OCI-LY3 (cell line): ENCODE measurements at regions not wholly inside any gene's neighbourhood (a gene's known extent, or its start where the extent isn't known, plus 50 kb on each side); places are given as distances from the start of the nearest gene placed in this dataset.
A peak's percentile ranks its signal among the peaks of the same experiment; 100 is the strongest.

Source experiments
- H2AFZ ChIP-seq: fragments of 200-600, 300-600 bp; shearing (Covaris generic); 2 replicates; pipeline ENCODE4 v1.6.0; 2014; ENCODE audit warnings: antibody characterized with exemption, low read depth, low read length
- H3K27ac ChIP-seq: fragments of 200-600, 300-600 bp; sonication (generic); 2 replicates; pipeline ENCODE4 v1.5.1; 2014; ENCODE audit warnings: mild to moderate bottlenecking, low read length, moderate library complexity, mixed read lengths
- H3K27me3 ChIP-seq: fragments of 200-600, 300-600 bp; sonication (generic); 2 replicates; pipeline ENCODE4 v1.6.1; 2014; ENCODE audit warnings: low read depth, low read length, mixed read lengths
- H3K36me3 ChIP-seq: fragments of 200-600, 300-600 bp; sonication (generic); replicated peaks from 2 replicates; pipeline ENCODE3; 2014; ENCODE audit warnings: low read depth, low read length, mixed read lengths
- H3K4me1 ChIP-seq: fragments of 300-600, 200-600 bp; sonication (generic); 2 replicates; pipeline ENCODE4 v1.6.1; 2014; ENCODE audit warnings: low read length, mixed read lengths
- H3K4me2 ChIP-seq: fragments of 200-600, 300-600 bp; sonication (generic); 2 replicates; pipeline ENCODE4 v1.6.1; 2014; ENCODE audit warnings: low read length, mixed read lengths
- H3K4me3 ChIP-seq: fragments of 300-600, 200-600 bp; sonication (generic); 2 replicates; pipeline ENCODE4 v1.5.1; 2014; ENCODE audit warnings: antibody characterized with exemption, mild to moderate bottlenecking, low read length, moderate library complexity
- H3K79me2 ChIP-seq: fragments of 300-600, 200-600 bp; shearing (Covaris generic); 2 replicates; pipeline ENCODE4 v1.6.1; 2014; ENCODE audit warnings: mild to moderate bottlenecking, low read length, mixed read lengths
- H3K9ac ChIP-seq: fragments of 300-600, 200-600 bp; shearing (Covaris generic); 2 replicates; pipeline ENCODE4 v1.6.0; 2014; ENCODE audit warnings: mild to moderate bottlenecking, low read length, moderate library complexity
- H3K9me3 ChIP-seq: fragments of 200-600, 300-600 bp; shearing (Covaris generic); 2 replicates; pipeline ENCODE4 v1.6.1; 2014; ENCODE audit warnings: low read length, mixed read lengths; ENCODE audit not compliant: insufficient read depth
- H4K20me1 ChIP-seq: fragments of 200-600, 300-600 bp; sonication (generic); 2 replicates; pipeline ENCODE4 v1.6.1; 2016; ENCODE audit warnings: low read length, mixed read lengths; ENCODE audit not compliant: insufficient read depth
- EZH2phosphoT487 ChIP-seq: fragments of 200-600 bp; shearing (Covaris generic); IDR thresholded peaks from 2 replicates; pipeline ENCODE4 v1.6.1; 2018; ENCODE audit warnings: antibody characterized with exemption, mixed run types, low read depth
- TF ChIP-seq, protein P1 (sequence below): fragments of 200-600, 300-600 bp; sonication (generic); IDR thresholded peaks from 2 replicates; pipeline ENCODE4 v1.5.1; 2014; ENCODE audit warnings: antibody characterized with exemption, low read length, low read depth

DNA sequence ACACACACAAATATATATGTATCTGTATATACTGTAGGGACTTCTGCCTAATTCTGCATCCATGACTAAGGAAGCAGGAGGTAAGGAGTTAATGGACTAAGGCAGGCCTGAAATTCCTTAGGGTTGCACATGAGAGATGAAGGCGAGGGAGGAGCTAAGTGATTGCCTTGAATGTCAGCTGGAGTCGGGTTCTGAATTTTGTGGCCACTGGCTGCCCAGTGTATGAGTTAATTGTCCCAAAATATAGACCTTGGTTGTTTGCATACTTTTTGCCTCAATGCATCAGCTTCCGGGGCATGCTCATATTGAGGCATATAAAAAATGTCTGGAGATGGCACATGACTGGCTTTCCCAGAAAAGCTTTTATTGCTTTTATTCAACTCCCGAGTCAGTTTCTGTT, 245.5 kb downstream of the TDRD3 start:
- Histone ChIP-seq H3K27me3 (0 out of 2 replicates have a peak, but pooled peaks cover 8% of the 10 kb centered on the region), H3K79me2 (no peaks in the 10 kb centered on the region), H3K9me3 (no peaks in the 10 kb centered on the region), H3K4me2 (no peak overlapping the region), H3K4me3 (no peak overlapping the region), H3K4me1 (peaks cover 17% of the 10 kb centered on the region), H2AFZ (no peak overlapping the region), H3K9ac (no peak overlapping the region), H3K36me3 (no peaks in the 10 kb centered on the region), H4K20me1 (no peaks in the 10 kb centered on the region), H3K27ac (no peak overlapping the region)
- TF ChIP-seq, protein P1, sequence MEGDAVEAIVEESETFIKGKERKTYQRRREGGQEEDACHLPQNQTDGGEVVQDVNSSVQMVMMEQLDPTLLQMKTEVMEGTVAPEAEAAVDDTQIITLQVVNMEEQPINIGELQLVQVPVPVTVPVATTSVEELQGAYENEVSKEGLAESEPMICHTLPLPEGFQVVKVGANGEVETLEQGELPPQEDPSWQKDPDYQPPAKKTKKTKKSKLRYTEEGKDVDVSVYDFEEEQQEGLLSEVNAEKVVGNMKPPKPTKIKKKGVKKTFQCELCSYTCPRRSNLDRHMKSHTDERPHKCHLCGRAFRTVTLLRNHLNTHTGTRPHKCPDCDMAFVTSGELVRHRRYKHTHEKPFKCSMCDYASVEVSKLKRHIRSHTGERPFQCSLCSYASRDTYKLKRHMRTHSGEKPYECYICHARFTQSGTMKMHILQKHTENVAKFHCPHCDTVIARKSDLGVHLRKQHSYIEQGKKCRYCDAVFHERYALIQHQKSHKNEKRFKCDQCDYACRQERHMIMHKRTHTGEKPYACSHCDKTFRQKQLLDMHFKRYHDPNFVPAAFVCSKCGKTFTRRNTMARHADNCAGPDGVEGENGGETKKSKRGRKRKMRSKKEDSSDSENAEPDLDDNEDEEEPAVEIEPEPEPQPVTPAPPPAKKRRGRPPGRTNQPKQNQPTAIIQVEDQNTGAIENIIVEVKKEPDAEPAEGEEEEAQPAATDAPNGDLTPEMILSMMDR = no peak
- no peak for TF ChIP-seq EZH2phosphoT487

GRCh38 chr13:60629158-60629557, 232.1 kb downstream of the TDRD3 start:
- Histone ChIP-seq H3K9me3 (no peaks in the 10 kb centered on the region), H4K20me1 (no peaks in the 10 kb centered on the region), H3K27me3 (peaks cover 8% of the 10 kb centered on the region), H2AFZ (no peak overlapping the region), H3K4me1 (no peaks in the 10 kb centered on the region), H3K27ac (no peak overlapping the region), H3K36me3 (no peaks in the 10 kb centered on the region), H3K4me3 (no peak overlapping the region), H3K79me2 (no peaks in the 10 kb centered on the region), H3K9ac (no peak overlapping the region), H3K4me2 (no peak overlapping the region)
- no peak for TF ChIP-seq EZH2phosphoT487
- TF ChIP-seq, protein P1 = no peak

- H2AFZ ChIP-seq = no peak overlapping the region
These were observed 230.2 kb downstream of the TDRD3 start for GRCh38 chr13:60627071-60627686.

More at GRCh38 chr13:60627071-60627686, 230.2 kb downstream of the TDRD3 start:
- H3K4me2 ChIP-seq = no peak overlapping the region
- no peak overlapping the region for H3K4me3 ChIP-seq
- no peaks in the 10 kb centered on the region for H4K20me1 ChIP-seq
- TF ChIP-seq, protein P1 = peak; percentile 95
- no peak for TF ChIP-seq EZH2phosphoT487
- H3K27me3 ChIP-seq = peaks cover 10% of the 10 kb centered on the region
- no peaks in the 10 kb centered on the region for H3K79me2 ChIP-seq
- no peaks in the 10 kb centered on the region for H3K4me1 ChIP-seq
- H3K27ac ChIP-seq = no peak overlapping the region
- H3K36me3 ChIP-seq = no peaks in the 10 kb centered on the region
- no peaks in the 10 kb centered on the region for H3K9me3 ChIP-seq
- no peak overlapping the region for H3K9ac ChIP-seq
